ENCODE measurements at regions not wholly inside any gene's neighbourhood (a gene's known extent, or its start where the extent isn't known, plus 50 kb on each side); places are given as distances from the start of the nearest gene placed in this dataset.

- TF ChIP-seq EZH2 (IDR thresholded peaks at IDR 0.05; ENCODE audit: borderline replicate concordance, low read depth, low read length, severe bottlenecking), result no peak
- no peak for TF ChIP-seq CTCF (IDR thresholded peaks at IDR 0.05; ENCODE audit: borderline replicate concordance, extremely low read depth, low read length, poor library complexity, severe bottlenecking)
Observed at GRCh38 chr2:58974426-58974825, 733.3 kb upstream of the FANCL start.
